Adrenal gland (tissue), 5 donors: ENCODE measurements at regions not wholly inside any gene's neighbourhood (a gene's known extent, or its start where the extent isn't known, plus 50 kb on each side); places are given as distances from the start of the nearest gene placed in this dataset.
"Not testable (repeated sequence)": the region's sequence is repeated elsewhere in the genome, so short reads cannot be mapped to it uniquely, and the experiment has no call there.

Source experiments
- POLR2A ChIP-seq, 2 donors: fragments of 450-650 bp; IDR thresholded peaks; one replicate each; pipeline ENCODE4 v1.6.1; 2017; ENCODE audit warnings: antibody characterized with exemption in 2 of 2, mild to moderate bottlenecking in 2 of 2, moderate library complexity in 1 of 2
- TF ChIP-seq, protein P1 (sequence below), 6 experiments: fragments of 450-650 bp in 4 of 6; fragments of 200-600 bp in 2 of 6; sonication (generic) in 1 of 6; IDR thresholded peaks; 1 replicate in 5 of 6; 2 replicates in 1 of 6; pipeline versions ENCODE4 v1.5.1 to v1.8.0; 2016 to 2021; ENCODE audit warnings: antibody characterized with exemption in 6 of 6, mild to moderate bottlenecking in 2 of 6, moderate library complexity in 1 of 6
- donor health status: DM: no; HTN: no; CAD: no.

DNA sequence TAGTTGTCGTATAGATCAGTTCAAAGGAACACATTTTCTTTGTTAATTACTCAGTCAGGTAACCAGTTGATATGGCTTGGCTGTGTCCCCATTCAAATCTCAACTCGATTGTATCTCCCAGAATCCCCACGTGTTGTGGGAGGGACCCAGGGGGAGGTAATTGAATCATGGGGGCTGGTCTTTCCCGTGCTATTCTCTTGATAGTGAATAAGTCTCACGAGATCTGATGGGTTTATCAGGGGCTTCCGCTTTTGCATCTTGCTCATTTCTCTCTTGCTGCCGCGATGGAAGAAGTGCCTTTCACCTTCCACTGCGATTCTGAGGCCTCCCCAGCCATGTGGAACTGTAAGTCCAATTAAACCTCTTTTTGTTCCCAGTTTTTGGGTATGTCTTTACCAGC is 58.2 kb upstream of the RALGPS2 start:
- not testable (repeated sequence) for TF ChIP-seq POLR2A (IDR thresholded peaks at IDR 0.05)
- TF ChIP-seq, protein P1, sequence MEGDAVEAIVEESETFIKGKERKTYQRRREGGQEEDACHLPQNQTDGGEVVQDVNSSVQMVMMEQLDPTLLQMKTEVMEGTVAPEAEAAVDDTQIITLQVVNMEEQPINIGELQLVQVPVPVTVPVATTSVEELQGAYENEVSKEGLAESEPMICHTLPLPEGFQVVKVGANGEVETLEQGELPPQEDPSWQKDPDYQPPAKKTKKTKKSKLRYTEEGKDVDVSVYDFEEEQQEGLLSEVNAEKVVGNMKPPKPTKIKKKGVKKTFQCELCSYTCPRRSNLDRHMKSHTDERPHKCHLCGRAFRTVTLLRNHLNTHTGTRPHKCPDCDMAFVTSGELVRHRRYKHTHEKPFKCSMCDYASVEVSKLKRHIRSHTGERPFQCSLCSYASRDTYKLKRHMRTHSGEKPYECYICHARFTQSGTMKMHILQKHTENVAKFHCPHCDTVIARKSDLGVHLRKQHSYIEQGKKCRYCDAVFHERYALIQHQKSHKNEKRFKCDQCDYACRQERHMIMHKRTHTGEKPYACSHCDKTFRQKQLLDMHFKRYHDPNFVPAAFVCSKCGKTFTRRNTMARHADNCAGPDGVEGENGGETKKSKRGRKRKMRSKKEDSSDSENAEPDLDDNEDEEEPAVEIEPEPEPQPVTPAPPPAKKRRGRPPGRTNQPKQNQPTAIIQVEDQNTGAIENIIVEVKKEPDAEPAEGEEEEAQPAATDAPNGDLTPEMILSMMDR (IDR thresholded peaks at IDR 0.05), result not testable (repeated sequence)
